ENCODE measurements at regions not wholly inside any gene's neighbourhood (a gene's known extent, or its start where the extent isn't known, plus 50 kb on each side); places are given as distances from the start of the nearest gene placed in this dataset.

DNA sequence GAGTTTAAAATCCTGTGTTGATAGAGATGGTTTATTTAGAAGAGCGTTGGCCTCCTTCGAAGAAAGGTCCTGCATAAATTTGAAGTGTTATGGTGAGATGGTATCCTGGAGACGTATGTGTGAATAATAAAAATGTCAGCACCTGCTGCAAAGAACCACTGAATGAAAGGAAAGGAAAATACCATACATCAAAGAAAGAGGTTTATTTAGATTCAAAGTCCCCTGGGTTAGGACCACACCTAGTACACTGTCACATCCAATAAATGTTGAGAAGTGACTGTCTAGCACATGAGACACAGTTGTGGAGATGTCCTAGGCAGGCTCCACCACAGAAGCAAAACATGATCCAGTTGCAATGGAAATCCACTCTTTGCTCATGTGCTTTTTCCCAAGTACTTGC is 214.7 kb downstream of the PAX1 start:
- TF ChIP-seq, protein P1, sequence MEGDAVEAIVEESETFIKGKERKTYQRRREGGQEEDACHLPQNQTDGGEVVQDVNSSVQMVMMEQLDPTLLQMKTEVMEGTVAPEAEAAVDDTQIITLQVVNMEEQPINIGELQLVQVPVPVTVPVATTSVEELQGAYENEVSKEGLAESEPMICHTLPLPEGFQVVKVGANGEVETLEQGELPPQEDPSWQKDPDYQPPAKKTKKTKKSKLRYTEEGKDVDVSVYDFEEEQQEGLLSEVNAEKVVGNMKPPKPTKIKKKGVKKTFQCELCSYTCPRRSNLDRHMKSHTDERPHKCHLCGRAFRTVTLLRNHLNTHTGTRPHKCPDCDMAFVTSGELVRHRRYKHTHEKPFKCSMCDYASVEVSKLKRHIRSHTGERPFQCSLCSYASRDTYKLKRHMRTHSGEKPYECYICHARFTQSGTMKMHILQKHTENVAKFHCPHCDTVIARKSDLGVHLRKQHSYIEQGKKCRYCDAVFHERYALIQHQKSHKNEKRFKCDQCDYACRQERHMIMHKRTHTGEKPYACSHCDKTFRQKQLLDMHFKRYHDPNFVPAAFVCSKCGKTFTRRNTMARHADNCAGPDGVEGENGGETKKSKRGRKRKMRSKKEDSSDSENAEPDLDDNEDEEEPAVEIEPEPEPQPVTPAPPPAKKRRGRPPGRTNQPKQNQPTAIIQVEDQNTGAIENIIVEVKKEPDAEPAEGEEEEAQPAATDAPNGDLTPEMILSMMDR (IDR thresholded peaks at IDR 0.05), result no peak
- no peak for TF ChIP-seq POLR2A (IDR thresholded peaks at IDR 0.05)
